ENCODE measurements at regions not wholly inside any gene's neighbourhood (a gene's known extent, or its start where the extent isn't known, plus 50 kb on each side); places are given as distances from the start of the nearest gene placed in this dataset.

DNA sequence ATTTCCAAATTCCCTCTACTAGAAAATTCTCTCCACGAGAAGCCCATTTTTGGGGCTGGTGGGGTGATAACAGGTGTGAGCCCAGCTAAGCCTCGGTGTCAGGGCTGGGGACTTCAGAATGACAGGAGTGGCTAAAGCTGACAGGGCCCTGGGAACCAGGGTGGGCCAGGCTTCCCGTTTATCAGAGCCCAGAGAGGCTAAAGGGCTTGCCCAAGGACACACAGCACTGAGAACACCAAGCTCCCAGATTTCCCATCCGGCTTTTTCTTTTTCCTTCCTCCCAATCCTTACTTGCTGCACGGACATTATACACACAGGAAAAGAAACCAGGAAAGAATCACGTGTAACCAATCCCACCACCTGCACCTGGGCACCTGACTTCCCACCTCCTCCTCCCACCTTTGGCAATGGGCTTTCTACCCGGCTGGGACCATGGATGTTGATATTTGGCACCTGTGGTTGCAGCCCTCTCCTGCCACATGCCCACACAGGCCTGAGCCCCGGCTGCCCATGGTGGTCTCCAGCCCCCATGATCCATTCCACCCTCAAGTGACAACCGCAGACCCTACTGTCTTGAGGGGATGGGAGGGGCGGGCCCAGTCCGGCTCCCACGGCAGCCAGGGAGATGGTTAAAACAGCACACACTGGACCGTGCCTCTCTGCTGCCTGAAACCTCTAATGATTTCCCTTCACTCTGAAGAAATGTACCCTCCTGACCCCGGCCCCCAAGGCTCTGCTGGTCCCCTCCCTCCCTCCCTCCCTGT lies 78.9 kb downstream of the ENGASE start:
- DNase-seq (ENCODE audit: low read depth in 3 of 3) = no peak

DNA sequence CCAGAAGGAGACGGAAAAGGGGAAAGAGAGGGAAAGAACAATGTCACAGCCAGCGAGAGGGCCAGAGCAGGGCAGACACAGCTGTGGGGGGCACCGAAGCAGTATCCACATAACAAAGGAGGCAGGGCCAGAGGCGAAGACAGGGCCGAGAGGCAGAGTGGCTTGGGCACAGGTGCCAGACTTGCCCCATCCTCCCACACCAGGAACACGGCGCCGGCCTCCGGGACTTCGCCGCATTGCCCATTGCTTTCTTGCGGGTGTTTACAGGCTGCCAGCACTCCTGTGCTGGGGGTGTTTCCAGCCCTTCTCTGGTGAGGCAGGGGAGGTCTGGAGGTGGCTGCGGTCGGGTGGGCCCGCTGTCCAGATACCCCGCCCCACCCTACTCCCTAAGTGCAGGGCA lies 78.0 kb downstream of the ENGASE start:
- no peak for DNase-seq (ENCODE audit: low read depth in 3 of 3)

DNA sequence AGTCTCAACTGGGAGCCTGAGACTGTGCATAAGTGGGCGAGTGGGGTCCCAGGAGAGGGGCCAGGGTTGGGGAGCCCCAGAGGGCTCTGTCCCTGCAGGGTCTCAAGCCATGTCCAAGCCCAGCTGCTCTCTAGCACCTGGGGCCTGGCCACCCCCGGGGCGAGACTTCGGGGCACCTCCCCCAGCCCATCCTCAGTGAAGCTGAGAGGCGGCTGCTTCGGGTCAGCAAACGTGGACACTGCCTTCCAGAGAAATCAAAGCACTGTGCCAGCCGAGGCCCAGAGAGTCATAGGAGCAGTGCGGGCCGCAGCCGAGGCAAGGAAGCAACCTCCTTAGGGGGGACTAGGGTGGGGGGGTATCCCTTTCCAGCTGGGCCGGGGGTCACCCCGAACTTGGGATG lies 77.5 kb downstream of the ENGASE start:
- DNase-seq (ENCODE audit: low read depth in 3 of 3) = no peak

DNA sequence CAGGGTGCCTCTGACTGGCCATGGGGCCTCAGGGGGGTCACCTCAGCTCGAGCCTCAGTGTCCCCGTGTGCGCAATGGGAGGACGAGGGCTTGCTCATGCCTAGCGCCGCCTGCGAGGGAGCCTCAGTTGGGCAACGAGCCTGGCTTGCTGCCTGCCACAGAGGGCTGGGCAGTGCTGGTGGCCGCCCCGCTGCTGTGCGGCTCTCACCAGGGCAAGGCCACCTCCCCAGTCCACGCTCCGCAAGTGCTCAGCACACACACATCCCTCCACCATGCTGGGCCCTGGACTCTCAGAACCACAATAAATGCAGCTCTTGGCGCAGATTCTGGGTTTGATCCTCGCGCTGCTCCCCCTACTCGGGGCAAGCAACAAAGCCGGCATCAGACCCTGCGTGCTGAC lies 76.2 kb downstream of the ENGASE start:
- no peak for DNase-seq (ENCODE audit: low read depth in 3 of 3)

DNA sequence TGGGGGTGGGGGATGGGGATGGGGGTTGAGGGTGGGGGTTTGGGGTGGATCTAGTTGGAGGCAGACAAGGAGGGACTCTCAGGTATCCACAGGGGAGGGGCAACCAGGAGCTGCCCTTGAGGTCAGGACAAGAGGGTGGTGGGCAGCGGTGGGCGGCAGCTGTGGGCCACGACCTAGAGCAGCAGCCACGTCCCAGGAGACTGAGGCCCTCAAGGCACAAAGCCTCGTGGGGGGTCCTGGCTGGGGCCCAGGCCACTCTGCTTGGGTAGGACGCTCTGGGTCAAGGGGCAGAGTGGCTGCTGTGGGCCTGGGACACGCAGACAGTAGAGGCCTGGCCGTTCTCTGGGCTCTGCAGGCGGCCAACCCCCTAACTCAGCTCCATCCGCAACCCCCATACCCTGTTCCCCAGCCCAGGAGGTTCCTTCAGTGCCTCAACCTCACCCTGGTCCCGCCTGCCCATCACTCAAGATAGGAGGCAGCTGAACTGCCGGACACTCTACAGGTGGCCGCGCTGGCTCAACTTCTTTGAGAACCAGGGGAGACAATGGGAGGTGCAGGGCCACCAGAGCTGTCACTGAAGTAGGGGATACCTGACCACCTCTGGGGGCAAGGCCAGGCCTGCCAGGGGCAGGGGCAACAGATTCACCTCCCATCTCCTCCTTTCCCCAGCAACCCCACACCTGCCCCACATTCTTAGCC lies 75.6 kb downstream of the ENGASE start:
- no peak for DNase-seq (ENCODE audit: low read depth in 3 of 3)

DNA sequence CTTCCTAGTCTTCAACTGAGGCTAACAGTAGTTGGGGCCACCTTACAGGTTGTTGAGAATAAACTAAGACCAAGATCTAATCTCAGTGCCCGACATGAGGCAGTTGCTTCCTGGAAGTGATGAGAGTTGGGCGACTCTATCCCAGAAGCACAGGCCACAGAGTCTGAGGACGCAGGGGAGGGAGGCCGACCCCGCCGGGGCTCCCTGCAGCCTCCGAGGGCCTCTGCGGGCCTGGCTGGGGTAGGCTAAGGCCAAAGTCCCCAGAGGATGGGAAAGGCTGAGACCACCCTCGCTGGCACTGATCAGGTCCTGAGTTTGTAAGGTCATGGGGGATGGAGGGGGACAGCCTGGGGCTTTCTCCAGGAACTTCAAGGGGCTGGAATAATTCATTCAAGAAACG lies 74.0 kb downstream of the ENGASE start:
- no peak for DNase-seq (ENCODE audit: low read depth in 3 of 3)

DNA sequence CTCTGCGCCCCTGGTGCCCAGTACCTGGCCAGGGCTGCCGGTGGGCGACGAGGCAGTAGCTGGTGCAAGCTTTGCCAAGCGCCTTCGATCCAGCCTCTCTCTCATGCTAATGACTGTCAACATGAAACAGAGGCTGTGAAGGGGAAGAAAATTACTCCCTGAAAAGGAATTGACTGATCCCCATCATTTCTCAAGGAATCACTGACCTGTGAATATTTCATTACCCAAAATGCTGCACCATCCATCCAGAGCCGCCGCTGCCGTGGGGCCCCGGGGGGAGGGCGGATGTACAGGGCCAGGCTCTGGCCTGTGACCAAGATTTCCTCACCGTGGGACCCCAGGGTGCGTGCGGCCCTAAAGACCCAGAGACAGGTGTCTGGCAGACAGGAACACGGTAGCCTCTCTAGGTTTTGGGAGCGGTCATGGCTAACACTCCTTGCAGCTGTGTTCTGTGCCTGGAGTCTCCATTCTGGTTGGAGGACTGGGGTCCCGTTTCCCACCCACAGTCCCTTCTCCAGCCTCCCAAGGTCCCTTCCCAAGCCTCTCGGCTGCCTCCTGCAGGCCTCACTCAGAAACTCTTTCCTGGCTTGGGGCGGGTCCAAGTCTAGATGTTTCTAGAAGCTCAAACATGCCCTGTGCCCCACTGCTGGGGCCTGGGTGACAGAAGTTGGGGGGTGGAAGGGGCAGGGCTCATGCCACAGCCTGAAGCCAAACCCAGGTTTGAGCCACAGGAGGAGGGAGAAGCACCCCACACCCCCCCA lies 73.3 kb downstream of the ENGASE start:
- no peak for DNase-seq (ENCODE audit: low read depth in 3 of 3)

DNA sequence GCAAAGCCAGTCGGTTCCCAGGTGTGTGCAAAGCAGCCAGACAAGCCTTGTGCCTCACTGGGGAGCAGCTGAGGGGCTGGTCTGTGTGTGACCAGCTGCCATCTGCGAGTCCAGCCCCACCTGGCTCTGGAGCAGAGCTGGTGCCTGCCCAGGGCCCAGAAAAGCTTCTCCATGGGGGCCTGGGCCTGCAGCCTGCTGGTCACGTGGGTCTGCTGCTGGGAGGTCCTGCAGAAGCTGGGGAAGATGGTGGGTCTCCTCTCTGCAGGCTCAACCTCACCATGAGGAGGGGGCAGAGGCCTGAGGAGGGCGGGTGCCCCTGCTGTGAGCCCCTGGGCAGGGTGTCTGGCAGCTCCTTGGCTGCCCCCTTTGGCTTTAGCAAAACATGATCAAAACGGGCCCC lies 71.9 kb downstream of the ENGASE start:
- no peak for DNase-seq (ENCODE audit: low read depth in 3 of 3)

DNA sequence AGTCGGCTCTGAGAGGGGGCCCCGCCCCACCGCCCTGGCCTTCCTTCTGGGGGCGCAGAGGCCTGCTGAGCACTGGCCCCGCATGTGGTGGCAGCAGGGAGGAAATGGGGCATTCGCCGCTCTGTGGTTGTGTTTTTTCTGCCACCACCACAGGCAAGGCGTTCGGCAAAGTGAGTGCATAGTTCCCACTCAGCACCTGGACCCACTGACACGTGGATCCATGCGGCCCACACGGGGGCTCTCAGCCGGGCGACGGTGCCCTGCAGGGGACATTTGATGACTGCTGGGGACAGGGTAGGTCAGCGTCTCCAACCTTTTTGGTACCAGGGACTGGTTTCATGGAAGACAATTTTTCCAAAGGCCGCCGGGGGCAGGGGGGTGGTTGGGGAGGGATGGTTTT lies 70.9 kb downstream of the ENGASE start:
- DNase-seq (ENCODE audit: low read depth in 3 of 3) = no peak

DNA sequence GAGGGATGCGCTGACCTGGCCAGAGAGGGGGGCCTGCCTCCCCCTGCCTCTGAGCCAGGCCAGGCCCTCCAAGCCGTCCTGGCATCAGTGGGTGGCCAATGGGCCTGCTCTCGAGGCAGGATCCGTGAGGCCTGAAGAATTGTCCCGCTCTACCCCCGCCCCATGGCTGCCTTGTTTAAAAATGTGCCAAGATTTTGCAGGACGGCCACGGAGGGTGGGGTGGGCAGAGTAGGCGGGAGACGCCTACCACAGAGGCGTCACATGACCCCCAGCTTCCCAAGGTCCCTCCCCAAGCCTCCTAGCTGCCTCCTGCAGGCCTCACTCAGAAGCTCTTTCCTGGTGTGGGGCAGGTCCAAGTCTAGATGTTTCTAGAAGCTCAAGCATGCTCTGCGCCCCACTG lies 69.5 kb downstream of the ENGASE start:
- DNase-seq (ENCODE audit: low read depth in 3 of 3) = no peak

DNA sequence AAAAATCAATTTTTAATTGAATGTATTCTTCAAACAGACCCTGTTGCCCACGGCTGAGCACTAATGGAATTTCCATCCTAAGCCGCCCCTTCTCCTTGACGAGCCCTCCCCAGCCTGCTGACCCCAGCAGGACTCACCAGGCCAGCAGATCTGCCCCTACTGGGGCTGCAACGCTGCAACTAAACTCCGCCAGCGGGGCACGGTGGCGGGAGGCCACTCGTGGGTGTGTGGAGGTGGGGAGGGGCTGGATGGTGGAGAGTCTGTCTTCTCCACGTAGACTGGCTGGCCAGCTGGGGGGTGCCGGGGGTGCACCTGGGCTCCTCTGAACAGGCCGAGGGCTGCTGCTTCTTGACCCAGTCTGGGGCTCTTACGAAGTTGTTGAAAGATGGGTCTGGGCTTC lies 67.8 kb downstream of the ENGASE start:
- DNase-seq (ENCODE audit: low read depth in 3 of 3) = no peak

DNA sequence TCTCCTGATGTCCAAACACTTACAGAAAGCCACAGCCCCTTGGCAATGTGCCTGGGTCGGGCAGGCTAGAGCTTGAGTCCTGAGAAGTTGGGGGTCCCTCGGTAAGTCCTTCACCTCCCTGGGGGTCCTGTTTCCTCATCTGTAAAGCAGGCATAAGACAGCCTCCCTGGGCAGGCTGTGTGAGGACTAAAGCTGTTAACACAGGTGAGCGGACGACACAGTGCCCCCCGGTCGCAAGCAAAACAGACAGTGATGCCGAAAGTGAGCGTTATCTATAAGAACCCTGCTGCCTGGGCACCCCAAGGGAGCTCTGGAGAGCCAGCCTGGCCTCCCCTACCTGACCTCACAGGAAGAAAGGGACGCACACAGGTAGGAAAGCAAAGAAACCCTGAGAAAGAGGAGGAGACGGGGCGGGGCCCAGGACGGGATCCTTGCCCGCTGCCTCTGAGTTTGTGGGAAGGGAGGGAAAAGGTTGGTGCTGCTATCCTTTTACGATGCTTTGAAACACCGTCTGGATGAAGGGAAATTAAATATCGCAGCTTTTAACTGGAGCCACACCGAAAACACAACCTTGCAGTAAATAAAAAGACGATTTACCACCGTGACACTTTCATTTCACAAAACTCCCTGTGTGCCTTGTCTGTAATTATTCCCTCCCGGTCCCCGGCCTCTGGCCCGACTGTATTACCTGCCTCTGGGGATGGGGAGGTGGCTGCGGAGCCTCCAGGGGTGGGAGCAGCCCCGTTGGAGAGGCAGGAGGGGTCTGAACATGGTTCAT lies 67.1 kb downstream of the ENGASE start:
- no peak for DNase-seq (ENCODE audit: low read depth in 3 of 3)

DNA sequence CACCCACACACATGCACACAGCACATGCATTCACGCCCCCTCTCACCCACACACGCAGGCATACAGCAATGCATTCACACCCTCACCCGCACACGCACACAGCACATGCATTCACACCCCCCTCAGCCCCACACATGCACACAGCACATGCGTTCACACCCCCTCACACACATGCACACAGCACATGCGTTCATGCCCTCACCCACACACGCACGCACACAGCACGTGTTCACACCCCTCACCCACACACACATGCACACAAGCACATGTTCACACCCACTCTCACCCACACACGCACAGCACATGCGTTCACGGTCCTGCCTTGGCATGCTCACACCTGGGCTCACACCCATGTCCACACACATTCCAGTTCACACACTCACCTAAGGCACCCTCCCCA lies 64.2 kb downstream of the ENGASE start:
- no peak for DNase-seq (ENCODE audit: low read depth in 3 of 3)

DNA sequence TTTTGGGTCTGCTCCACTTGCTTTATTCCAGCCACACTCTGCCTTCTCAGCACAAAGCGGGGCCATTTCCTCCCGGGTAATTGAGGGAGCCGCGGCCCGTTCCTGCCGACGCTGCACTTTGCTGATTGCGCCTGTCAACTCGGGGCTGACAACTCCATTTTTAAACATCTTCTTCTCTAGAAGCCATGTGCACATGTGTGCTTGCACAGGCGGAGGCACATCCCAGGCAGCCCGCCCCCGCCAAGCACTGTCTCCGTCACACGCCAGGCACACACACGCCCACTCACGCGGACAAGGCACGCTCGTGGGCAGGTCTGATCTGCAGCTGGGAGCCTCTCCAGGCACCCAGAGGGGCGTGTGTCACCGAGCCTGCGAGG lies 63.2 kb downstream of the ENGASE start:
- DNase-seq (ENCODE audit: low read depth in 3 of 3) = no peak

DNA sequence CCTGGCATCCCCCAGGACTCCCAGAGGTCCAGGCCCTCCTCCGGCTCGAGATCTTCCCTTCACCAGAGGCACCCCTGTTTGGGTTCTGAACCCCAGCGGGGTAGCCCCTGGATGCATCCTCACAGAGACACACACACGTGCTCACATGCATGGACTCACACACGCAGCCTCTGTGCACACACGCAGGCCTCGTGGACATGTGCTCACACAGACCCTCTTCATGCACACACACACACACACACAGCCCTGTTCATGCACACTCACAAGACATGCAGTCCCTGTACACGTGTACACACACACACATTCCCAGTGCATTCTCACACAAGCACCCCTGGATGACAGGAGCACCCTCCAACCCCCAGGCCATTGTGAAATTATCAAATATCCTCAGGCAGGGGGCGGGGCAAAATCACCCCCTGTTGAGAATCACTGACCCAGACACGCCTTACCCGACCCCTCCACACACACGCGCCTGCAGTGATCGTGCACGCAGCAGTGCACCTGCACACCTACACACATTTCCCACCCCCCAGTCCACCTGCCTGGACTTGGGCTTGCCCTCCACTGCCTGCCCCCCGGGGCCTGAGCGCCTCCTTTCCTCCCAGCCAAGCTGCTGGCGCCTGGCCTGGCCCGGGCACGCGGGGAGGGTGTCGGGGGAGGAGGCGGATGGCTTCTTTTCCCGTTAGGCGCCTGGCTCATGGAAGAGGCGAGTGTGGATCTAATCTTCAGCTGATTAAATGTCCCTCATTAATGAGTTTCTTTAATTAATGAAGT lies 62.6 kb downstream of the ENGASE start:
- DNase-seq (ENCODE audit: low read depth in 3 of 3) = no peak

DNA sequence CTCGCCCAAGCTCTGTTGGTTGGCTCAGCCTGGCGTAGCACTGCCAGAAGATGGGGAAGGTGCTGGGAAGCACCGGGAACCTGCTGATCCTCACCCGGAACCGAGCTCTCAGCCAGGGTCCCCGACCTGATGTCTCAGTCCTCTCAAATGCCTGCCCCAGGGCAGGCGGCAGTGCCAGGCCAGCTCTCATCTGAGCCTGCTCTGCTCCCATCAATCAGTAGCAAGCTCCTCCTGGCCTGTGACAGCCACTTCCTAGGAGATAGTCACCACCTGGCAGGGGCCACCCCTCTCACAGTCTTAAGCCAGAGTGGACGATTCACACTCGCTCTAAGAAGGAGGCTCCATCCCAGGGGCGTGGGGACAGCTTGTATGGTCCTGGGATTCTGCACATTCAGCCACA lies 62.0 kb downstream of the ENGASE start:
- no peak for DNase-seq (ENCODE audit: low read depth in 3 of 3)

Data from stimulated activated CD4-positive, alpha-beta T cell treated with anti-CD3 and anti-CD28 coated beads, TNF-alpha, amount 100 ng/mL, for 48 hours (primary cell).